Naive thymus-derived CD4-positive, alpha-beta T cell (primary cell): ENCODE measurements at regions not wholly inside any gene's neighbourhood (a gene's known extent, or its start where the extent isn't known, plus 50 kb on each side); places are given as distances from the start of the nearest gene placed in this dataset.
"Not testable (repeated sequence)": the region's sequence is repeated elsewhere in the genome, so short reads cannot be mapped to it uniquely, and the experiment has no call there.

Experiments used
- ATAC-seq: fragments of 150-1000 bp; cut with Tn5 transposase; 2 replicates; pipeline ENCODE4 v1.10.0; 2021; ENCODE audit warnings: mild to moderate bottlenecking, moderate library complexity
- CTCF ChIA-PET: fragments of 350-600 bp; sonication (Branson Sonifier 250); formaldehyde crosslinking; loops from one replicate; lab custom pipeline; 2021; ENCODE audit warnings: antibody characterized with exemption; lab: Charles Lee
- POLR2A ChIA-PET: fragments of 350-600 bp; sonication (Branson Sonifier 250); formaldehyde crosslinking; loops from one replicate; lab custom pipeline; 2021; ENCODE audit warnings: antibody characterized with exemption, inconsistent platforms; lab: Charles Lee
- DNase-seq, 9 donors: peaks; one replicate each; pipeline versions ENCODE4 v3.0.0 to v3.0.0-alpha.2; 2020 to 2022; ENCODE audit warnings: mixed read lengths in 1 of 9
- H3K27ac ChIP-seq: one replicate; pipeline ENCODE4 v1.7.0; 2013; ENCODE audit warnings: mild to moderate bottlenecking, low read depth, low read length, moderate library complexity
- H3K27me3 ChIP-seq, 2 donors: one replicate each; pipeline ENCODE4 v1.7.0; 2013; ENCODE audit warnings: low read length in 2 of 2, mild to moderate bottlenecking in 2 of 2, moderate library complexity in 2 of 2; ENCODE audit not compliant: control insufficient read depth in 2 of 2, insufficient read depth in 2 of 2
- H3K36me3 ChIP-seq, 3 experiments: 1 replicate in 2 of 3; 2 replicates in 1 of 3; pipeline ENCODE4 v1.7.0; 2013; ENCODE audit warnings: low read length in 3 of 3, mild to moderate bottlenecking in 3 of 3, moderate library complexity in 1 of 3; ENCODE audit not compliant: insufficient read depth in 3 of 3, control insufficient read depth in 2 of 3
- H3K4me1 ChIP-seq, 2 donors: one replicate each; pipeline ENCODE4 v1.7.0; 2013; ENCODE audit warnings: low read length in 2 of 2, mild to moderate bottlenecking in 2 of 2, moderate library complexity in 1 of 2; ENCODE audit not compliant: control insufficient read depth in 2 of 2, insufficient read depth in 2 of 2
- H3K4me3 ChIP-seq: 2 replicates; pipeline ENCODE4 v1.7.0; 2013; ENCODE audit warnings: mild to moderate bottlenecking, low read length
- H3K9me3 ChIP-seq, 3 experiments: 1 replicate in 2 of 3; 2 replicates in 1 of 3; pipeline ENCODE4 v1.7.0; 2013; ENCODE audit warnings: low read length in 3 of 3; ENCODE audit not compliant: control insufficient read depth in 2 of 3
- H3K27ac Mint-ChIP-seq, 9 donors: one replicate each; pipeline ENCODE4 v1.8.0; 2020 to 2022; ENCODE audit warnings: mixed read lengths in 9 of 9, mild to moderate bottlenecking in 8 of 9, moderate library complexity in 5 of 9, inconsistent platforms in 2 of 9
- H3K27me3 Mint-ChIP-seq, 5 donors: one replicate each; pipeline ENCODE4 v1.8.0; 2021 to 2022; ENCODE audit warnings: mixed read lengths in 5 of 5, mild to moderate bottlenecking in 1 of 5
- H3K36me3 Mint-ChIP-seq, 5 donors: one replicate each; pipeline ENCODE4 v1.8.0; 2020 to 2022; ENCODE audit warnings: mixed read lengths in 5 of 5, mild to moderate bottlenecking in 3 of 5, inconsistent platforms in 1 of 5
- H3K4me1 Mint-ChIP-seq, 7 donors: one replicate each; pipeline ENCODE4 v1.8.0; 2020 to 2022; ENCODE audit warnings: mixed read lengths in 7 of 7, mild to moderate bottlenecking in 3 of 7, inconsistent platforms in 1 of 7
- H3K4me3 Mint-ChIP-seq, 10 donors: one replicate each; pipeline ENCODE4 v1.8.0; 2020 to 2022; ENCODE audit warnings: mild to moderate bottlenecking in 10 of 10, mixed read lengths in 10 of 10, moderate library complexity in 6 of 10, inconsistent platforms in 2 of 10
- H3K9me3 Mint-ChIP-seq, 11 donors: one replicate each; pipeline ENCODE4 v1.8.0; 2020 to 2022; ENCODE audit warnings: mixed read lengths in 11 of 11, mild to moderate bottlenecking in 4 of 11, inconsistent platforms in 1 of 11, moderate library complexity in 1 of 11
- intact Hi-C, 2 donors: fragments of 100-400 bp; cut with micrococcal nuclease; formaldehyde crosslinking; loops; one replicate each; pipeline ENCODE4 v1.15.1; 2023

DNA sequence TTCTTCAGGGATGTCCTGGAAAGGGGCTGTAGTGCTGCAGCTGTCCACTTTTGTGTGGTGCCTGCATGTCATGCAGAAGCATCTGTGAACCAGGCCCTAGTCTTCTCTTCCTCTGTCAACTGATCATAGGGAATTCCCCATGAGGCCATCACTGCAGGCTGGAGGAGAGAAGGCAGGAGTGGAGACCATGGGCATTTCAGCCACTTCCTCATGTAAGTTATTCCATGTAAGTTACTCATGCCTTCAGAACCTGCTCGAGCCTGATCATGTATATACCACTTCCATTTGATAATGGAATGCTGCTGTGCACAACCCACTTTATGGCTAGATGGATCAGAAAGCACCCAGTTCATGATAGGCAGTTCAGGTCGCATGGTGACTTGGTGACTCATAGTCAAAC is 714.0 kb downstream of the METTL4 start:
- H3K27me3 ChIP-seq, CTCF ChIA-PET, H3K36me3 Mint-ChIP-seq, ATAC-seq, DNase-seq, H3K27me3 Mint-ChIP-seq, H3K4me3 Mint-ChIP-seq, H3K27ac ChIP-seq, H3K9me3 ChIP-seq, H3K36me3 ChIP-seq, H3K4me3 ChIP-seq, H3K4me1 ChIP-seq, H3K4me1 Mint-ChIP-seq, H3K27ac Mint-ChIP-seq, intact Hi-C loops, POLR2A ChIA-PET: not testable (repeated sequence)
- H3K9me3 Mint-ChIP-seq = peaks cover 0 to 15% (median 0%) of the 10 kb centered on the region in 11 donors

DNA sequence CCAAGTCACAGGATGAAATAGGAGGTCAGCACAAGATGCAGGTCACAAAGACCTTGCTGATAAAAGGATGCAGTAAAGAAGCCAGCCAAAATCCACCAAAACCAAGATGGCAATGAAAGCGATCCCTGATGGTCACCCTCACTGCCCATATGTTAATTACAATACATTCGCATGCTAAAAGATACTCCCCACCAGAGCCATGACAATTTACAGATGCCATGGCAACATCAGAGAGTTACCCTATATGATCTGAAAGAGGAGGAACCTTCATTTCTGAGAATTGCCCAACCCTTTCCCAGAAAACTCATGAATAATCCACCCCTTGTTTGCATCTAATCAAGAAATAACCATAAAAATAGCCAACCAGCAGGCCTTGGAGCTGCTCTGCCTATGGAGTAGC is 709.8 kb downstream of the METTL4 start:
- intact Hi-C loops = no loop called here
- Histone ChIP-seq H3K4me3 (no peak overlapping the region), H3K36me3 (no peaks in the 10 kb centered on the region), H3K9me3 (no peaks in the 10 kb centered on the region), H3K27ac (no peak overlapping the region), H3K4me1 (no peaks in the 10 kb centered on the region), H3K27me3 (no peaks in the 10 kb centered on the region)
- H3K36me3 Mint-ChIP-seq = no peaks in the 10 kb centered on the region
- H3K4me1 Mint-ChIP-seq = no peaks in the 10 kb centered on the region
- H3K27ac Mint-ChIP-seq = no peak overlapping the region
- CTCF ChIA-PET = no interaction called here
- no peak overlapping the region for H3K4me3 Mint-ChIP-seq
- peaks cover 0 to 10% (median 0%) of the 10 kb centered on the region in 5 donors for H3K27me3 Mint-ChIP-seq
- POLR2A ChIA-PET = no interaction called here
- H3K9me3 Mint-ChIP-seq = peaks cover 0 to 13% (median 4%) of the 10 kb centered on the region in 11 donors
- DNase-seq (no peak), ATAC-seq (no peak)

DNA sequence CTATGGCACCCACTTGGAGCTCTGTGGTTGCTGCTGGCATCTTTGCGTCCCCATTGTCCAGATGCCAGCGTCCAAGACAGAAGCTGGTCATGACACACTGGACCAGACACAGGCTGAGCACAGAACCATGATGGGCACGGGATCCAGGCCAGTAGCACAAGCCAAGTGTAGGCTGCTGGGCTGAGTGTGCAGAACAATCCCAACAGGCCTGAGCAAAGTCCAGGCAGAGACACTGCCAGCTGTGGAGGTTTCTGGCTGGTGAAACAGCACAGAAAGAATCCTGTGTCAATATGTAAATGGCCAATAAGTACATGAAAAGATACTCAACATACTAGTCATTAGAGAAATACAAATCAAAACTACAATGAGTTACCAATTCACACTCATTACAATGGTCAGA is 705.4 kb downstream of the METTL4 start:
- POLR2A ChIA-PET = no interaction called here
- intact Hi-C loops = no loop called here

DNA sequence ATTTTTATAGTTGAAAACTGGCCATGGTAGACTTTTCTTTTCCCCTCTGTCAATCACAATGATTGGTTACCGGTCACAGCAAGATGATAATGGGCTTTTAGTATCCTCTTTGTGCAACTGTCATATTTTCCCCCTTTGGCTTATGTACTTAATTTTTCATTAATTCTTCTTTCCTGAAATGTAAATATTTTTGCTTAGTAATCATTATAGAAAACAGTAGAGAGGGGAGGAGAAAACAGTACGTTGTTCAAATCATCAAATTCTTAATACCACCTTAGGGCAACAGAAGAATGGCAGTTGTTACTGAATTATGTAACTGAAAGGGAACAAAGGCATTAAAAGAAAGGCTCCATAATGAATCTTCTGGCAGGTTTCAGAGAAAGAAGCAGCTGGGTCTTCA is 699.0 kb downstream of the METTL4 start:
- Mint-ChIP-seq H3K9me3 (peaks cover 0 to 2% (median 0%) of the 10 kb centered on the region in 11 donors), H3K27me3 (no peaks in the 10 kb centered on the region), H3K4me1 (no peaks in the 10 kb centered on the region), H3K4me3 (no peak overlapping the region), H3K36me3 (no peaks in the 10 kb centered on the region), H3K27ac (no peak overlapping the region)
- DNase-seq = no peak
- Histone ChIP-seq H3K4me3 (no peak overlapping the region), H3K9me3 (no peaks in the 10 kb centered on the region), H3K4me1 (no peaks in the 10 kb centered on the region), H3K27me3 (no peaks in the 10 kb centered on the region), H3K36me3 (no peaks in the 10 kb centered on the region), H3K27ac (no peak overlapping the region)
- CTCF ChIA-PET = no interaction called here
- POLR2A ChIA-PET = no interaction called here
- intact Hi-C loops = no loop called here
- ATAC-seq = no peak

More for the DNA sequence above, 705.4 kb downstream of the METTL4 start:
- CTCF ChIA-PET = no interaction called here
- Mint-ChIP-seq H3K9me3 (peaks cover 0 to 10% (median 4%) of the 10 kb centered on the region in 11 donors), H3K27ac (no peak overlapping the region), H3K4me3 (no peak overlapping the region), H3K4me1 (no peaks in the 10 kb centered on the region), H3K27me3 (peaks cover 0 to 3% (median 0%) of the 10 kb centered on the region in 5 donors), H3K36me3 (no peaks in the 10 kb centered on the region)
- DNase-seq = no peak
- no peaks in the 10 kb centered on the region for H3K27me3 ChIP-seq
- no peaks in the 10 kb centered on the region for H3K4me1 ChIP-seq
- no peaks in the 10 kb centered on the region for H3K36me3 ChIP-seq
- H3K9me3 ChIP-seq = no peaks in the 10 kb centered on the region
- H3K4me3 ChIP-seq = no peak overlapping the region
- no peak for ATAC-seq
- H3K27ac ChIP-seq = no peak overlapping the region

DNA sequence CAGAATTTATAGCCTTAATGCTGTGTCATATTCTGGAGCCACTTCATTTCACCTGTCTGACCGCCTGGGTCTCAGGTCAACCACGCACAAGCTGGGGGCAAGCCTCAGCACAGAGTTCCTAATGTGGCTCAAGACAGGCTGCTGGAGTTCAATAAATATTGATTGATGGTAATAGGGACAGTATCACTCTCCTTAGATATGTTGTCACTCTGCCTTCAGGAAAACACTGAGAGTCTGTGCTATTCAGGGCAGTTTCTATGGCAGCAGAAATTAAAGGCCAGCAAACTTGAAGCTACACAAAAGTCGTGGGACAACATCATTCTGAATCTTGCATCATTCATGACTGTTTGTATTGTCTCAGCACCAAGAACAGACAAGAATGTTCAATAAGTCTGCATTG is 696.1 kb downstream of the METTL4 start:
- ATAC-seq = no peak
- Mint-ChIP-seq H3K4me3 (no peak overlapping the region), H3K4me1 (no peaks in the 10 kb centered on the region), H3K27me3 (no peaks in the 10 kb centered on the region), H3K9me3 (peaks cover 0 to 2% (median 0%) of the 10 kb centered on the region in 11 donors), H3K27ac (no peak overlapping the region), H3K36me3 (no peaks in the 10 kb centered on the region)
- H3K4me1 ChIP-seq = no peaks in the 10 kb centered on the region
- intact Hi-C loops = no loop called here
- DNase-seq = no peak
- no peak overlapping the region for H3K27ac ChIP-seq
- CTCF ChIA-PET = no interaction called here
- no peaks in the 10 kb centered on the region for H3K27me3 ChIP-seq
- H3K4me3 ChIP-seq = no peak overlapping the region
- no peaks in the 10 kb centered on the region for H3K9me3 ChIP-seq
- H3K36me3 ChIP-seq = no peaks in the 10 kb centered on the region
- POLR2A ChIA-PET = no interaction called here

DNA sequence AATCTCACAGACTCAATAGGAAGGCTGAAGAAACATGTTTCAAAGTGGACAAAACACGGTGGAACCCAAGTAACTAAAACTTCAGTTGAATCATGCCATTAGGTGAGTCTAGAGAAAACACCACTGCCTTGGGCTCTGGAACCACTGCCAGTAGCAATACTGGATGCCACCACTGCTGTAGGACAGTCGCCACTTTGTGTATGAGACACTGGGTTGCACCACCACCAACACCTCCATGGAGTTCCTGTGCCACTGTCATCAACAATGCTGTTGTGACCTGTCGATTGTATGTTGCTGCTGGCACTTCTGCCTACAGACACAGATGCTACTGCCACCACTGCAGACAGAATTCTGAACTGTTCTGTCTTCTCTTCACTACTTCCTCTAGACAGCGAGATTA is 686.7 kb downstream of the METTL4 start:
- Histone ChIP-seq H3K27me3 (no peaks in the 10 kb centered on the region), H3K9me3 (no peaks in the 10 kb centered on the region), H3K4me3 (no peak overlapping the region), H3K27ac (no peak overlapping the region), H3K4me1 (no peaks in the 10 kb centered on the region), H3K36me3 (no peaks in the 10 kb centered on the region)
- Mint-ChIP-seq H3K36me3 (no peaks in the 10 kb centered on the region), H3K4me1 (no peaks in the 10 kb centered on the region), H3K27me3 (peaks cover 0 to 5% (median 0%) of the 10 kb centered on the region in 5 donors), H3K27ac (no peak overlapping the region), H3K4me3 (no peak overlapping the region), H3K9me3 (peaks cover 0 to 14% (median 0%) of the 10 kb centered on the region in 11 donors)
- DNase-seq (no peak), ATAC-seq (no peak)
- POLR2A ChIA-PET = no interaction called here
- intact Hi-C loops = no loop called here
- CTCF ChIA-PET = no interaction called here

DNA sequence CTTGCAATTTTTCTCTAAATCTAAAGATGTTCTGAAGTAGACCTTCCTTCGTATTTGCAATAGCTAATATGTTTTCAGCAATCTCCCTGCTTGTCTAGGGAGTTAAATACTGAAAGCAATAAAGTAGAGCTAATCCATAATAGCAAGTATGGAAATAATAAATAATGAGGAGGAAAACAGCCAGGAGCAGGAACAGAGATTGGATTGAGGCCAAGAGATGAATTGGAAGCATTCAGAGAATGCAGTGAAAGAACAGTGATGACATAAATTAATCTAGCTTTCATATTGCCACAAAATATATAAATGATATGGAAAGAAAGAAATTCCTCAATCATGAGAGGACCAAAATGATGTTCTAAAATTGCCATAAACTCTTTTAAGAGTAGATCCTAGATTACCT is 679.7 kb downstream of the METTL4 start:
- peaks cover 0 to 10% (median 0%) of the 10 kb centered on the region in 11 donors for H3K9me3 Mint-ChIP-seq
- H3K27me3 Mint-ChIP-seq = peaks cover 0 to 11% (median 0%) of the 10 kb centered on the region in 5 donors
- H3K27ac Mint-ChIP-seq = no peak overlapping the region
- H3K4me3 Mint-ChIP-seq = no peak overlapping the region
- Histone ChIP-seq H3K4me3 (no peak overlapping the region), H3K36me3 (no peaks in the 10 kb centered on the region), H3K27ac (no peak overlapping the region), H3K4me1 (no peaks in the 10 kb centered on the region), H3K9me3 (no peaks in the 10 kb centered on the region), H3K27me3 (no peaks in the 10 kb centered on the region)
- no peak for ATAC-seq
- H3K36me3 Mint-ChIP-seq = no peaks in the 10 kb centered on the region
- CTCF ChIA-PET = no interaction called here
- H3K4me1 Mint-ChIP-seq = peaks cover 0 to 2% (median 0%) of the 10 kb centered on the region in 7 donors
- no peak for DNase-seq
- intact Hi-C loops = no loop called here
- POLR2A ChIA-PET = no interaction called here
